ENCODE measurements at regions not wholly inside any gene's neighbourhood (a gene's known extent, or its start where the extent isn't known, plus 50 kb on each side); places are given as distances from the start of the nearest gene placed in this dataset.

DNA sequence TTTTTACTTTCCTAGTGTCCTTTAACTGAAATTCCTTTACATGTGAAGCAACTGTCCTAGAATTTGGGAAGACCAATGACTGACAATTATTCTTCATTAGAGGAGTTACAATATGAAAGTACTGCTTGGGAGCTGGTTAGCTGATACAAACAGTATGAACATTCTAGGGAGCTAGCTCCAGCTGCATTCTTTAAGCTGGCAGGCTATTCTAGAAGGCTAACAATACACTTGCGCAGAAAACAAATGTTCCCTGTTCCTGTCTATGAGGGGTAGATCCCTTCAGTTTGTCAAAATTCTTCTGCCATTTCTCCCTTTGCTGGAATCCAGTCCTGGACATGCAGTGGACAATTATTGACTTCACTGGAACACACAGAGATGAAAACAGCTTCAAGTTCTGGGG, 60.2 kb upstream of the NANOGP8 start:
- no peaks in the 10 kb centered on the region for H3K27me3 Mint-ChIP-seq
- H3K9me3 Mint-ChIP-seq = no peaks in the 10 kb centered on the region
- no peak overlapping the region for H3K4me3 Mint-ChIP-seq
- intact Hi-C loops (cut with micrococcal nuclease) = no loop called here
- no peaks in the 10 kb centered on the region for H3K36me3 Mint-ChIP-seq (ENCODE audit: low read depth)
- H3K27ac Mint-ChIP-seq = no peak overlapping the region
- H3K4me1 Mint-ChIP-seq (ENCODE audit: low read depth) = no peaks in the 10 kb centered on the region

DNA sequence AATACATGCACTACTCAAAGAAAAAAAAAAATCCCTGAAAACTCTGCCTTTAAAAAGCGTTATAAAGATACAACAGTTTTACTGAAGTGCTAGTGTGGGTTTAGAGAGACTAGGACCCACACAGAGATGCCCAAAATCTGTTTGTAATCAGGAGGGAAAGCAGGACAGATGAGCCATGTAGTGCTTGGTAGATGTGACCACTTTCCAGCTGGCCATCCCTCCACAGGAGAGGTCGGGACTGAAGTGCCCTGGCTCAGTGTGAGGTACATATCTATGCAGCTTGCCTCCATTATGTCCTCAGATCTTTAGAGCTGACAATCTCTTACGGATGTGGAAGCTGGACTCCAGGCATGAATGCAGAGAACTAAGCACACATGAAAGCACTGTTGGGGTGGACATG, 57.5 kb upstream of the NANOGP8 start:
- Mint-ChIP-seq H3K36me3 (ENCODE audit: low read depth) (no peaks in the 10 kb centered on the region), H3K4me3 (no peak overlapping the region), H3K27me3 (no peaks in the 10 kb centered on the region), H3K9me3 (no peaks in the 10 kb centered on the region), H3K4me1 (ENCODE audit: low read depth) (no peaks in the 10 kb centered on the region), H3K27ac (no peak overlapping the region)
- intact Hi-C loops (cut with micrococcal nuclease) = no loop called here

DNA sequence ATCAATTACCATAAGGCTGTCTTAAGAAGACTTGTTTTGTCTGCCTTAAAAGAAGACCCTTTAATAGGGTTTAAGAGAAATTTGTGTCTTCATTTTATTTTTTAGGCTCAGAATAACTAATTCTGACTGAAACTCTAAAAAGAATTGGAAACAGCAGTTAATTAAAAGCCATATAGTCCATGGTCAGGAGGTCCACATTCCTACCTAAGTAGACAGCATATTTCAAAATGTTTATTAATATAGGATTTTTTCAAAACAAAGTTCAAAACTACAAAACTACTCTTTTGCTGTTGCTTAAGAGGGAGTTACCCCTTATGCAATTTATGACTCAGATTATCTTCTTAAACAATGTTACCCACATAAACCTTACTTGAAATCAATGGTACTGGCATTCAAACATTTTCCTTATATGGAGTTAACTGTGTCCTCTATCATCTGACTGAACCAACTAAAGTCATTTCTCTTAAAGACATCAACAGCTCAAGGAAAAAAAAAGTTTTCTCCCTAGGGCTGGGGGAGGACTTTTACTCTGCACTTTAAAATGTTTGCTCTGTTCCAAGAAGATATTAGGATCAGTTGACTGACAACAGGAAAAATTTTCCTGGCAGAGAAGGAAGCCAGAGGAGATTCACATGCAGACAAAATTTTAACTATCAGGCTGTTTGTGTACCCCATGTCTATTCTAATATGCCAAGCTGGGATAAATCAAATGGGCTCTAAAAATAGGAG, 56.8 kb upstream of the NANOGP8 start:
- H3K27me3 Mint-ChIP-seq = no peaks in the 10 kb centered on the region
- H3K36me3 Mint-ChIP-seq (ENCODE audit: low read depth) = no peaks in the 10 kb centered on the region
- H3K9me3 Mint-ChIP-seq = no peaks in the 10 kb centered on the region
- H3K27ac Mint-ChIP-seq = no peak overlapping the region
- no peak overlapping the region for H3K4me3 Mint-ChIP-seq
- H3K4me1 Mint-ChIP-seq (ENCODE audit: low read depth) = no peaks in the 10 kb centered on the region
- intact Hi-C loops (cut with micrococcal nuclease) = no loop called here

DNA sequence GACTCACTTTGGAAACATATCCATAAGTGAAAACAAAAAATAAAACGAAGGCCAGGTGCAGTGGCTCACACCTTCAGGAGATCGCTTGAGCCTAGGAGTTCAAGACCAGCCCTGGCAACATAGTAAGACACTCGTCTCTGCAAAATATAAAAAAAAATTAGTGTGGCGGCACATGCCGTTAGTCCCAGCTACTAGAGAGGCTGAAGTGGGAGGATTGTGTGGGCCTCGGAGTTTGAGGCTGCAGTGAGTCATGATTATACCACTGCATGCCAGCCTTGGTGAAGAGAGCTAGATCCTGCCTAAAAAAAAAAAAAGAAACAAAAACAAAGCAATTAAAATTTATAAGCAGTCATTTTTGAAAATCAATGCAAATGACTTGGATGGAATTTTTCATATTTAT, 54.7 kb upstream of the NANOGP8 start:
- intact Hi-C loops (cut with micrococcal nuclease) = no loop called here
- H3K9me3 Mint-ChIP-seq = no peaks in the 10 kb centered on the region
- H3K36me3 Mint-ChIP-seq (ENCODE audit: low read depth) = no peaks in the 10 kb centered on the region
- no peaks in the 10 kb centered on the region for H3K27me3 Mint-ChIP-seq
- H3K27ac Mint-ChIP-seq = no peak overlapping the region
- H3K4me3 Mint-ChIP-seq = no peak overlapping the region
- no peaks in the 10 kb centered on the region for H3K4me1 Mint-ChIP-seq (ENCODE audit: low read depth)

DNA sequence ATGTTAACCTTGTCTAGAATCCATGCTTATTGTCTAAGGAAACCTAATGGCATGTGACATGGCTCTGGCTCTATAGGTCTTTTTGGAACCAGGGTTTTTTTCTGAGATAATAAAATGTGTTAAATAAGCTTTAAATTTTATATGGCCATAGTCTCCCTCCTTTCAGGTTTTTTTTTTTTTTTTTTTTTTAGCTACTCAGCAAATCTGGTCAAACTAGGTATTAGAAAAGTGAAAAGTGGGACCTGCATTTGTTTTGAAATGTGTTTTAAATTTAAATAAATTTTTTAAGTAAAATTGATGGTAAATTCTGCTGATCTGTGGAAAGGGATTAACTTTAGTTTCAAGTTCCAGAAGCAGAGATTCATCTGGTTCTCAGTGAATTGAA, 52.1 kb upstream of the NANOGP8 start:
- intact Hi-C loops (cut with micrococcal nuclease) = no loop called here
- Mint-ChIP-seq H3K9me3 (peaks cover 3% of the 10 kb centered on the region), H3K4me1 (ENCODE audit: low read depth) (no peaks in the 10 kb centered on the region), H3K36me3 (ENCODE audit: low read depth) (no peaks in the 10 kb centered on the region), H3K4me3 (no peak overlapping the region), H3K27me3 (no peaks in the 10 kb centered on the region), H3K27ac (no peak overlapping the region)

DNA sequence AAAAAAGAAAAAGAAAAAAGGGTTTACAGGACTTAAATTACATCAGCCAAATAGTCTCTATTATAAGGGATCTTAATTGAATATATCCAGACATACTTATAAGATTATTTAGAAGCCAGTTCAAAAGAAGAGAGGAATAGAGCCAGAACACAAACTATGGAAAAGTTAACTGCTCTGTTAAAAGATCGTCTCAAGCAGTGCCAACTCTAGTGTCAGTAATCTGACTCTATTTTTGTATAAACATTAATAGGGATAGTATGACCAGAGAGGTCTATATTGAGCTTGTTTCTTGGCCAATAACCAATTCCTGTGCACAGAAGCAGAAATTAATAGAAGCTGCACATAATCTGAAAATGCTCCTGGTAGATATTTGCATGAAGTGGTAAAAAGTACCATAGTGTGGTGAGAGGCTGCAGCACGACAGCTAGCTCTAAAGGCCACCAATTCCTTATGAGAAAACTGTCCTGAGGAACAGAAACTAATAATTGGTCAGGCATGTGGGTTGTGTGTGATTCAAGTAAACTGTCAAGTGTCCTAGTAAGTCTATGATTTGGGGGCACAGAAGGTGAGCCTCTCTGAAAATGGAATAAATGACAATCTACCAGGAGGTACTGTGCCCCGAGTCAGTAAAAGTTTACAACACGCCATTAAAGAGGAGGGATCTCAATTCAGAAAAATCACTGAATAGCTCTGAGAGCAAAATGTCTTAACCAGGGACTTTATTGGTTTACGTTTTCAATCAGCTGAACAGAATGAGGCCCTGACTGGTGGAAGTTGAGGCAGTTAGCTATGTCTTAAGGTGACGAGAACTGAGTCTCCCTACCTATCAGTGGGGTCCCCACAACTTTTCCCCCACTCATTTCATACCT, 51.5 kb upstream of the NANOGP8 start:
- no peaks in the 10 kb centered on the region for H3K4me1 Mint-ChIP-seq (ENCODE audit: low read depth)
- no peaks in the 10 kb centered on the region for H3K27me3 Mint-ChIP-seq
- H3K36me3 Mint-ChIP-seq (ENCODE audit: low read depth) = no peaks in the 10 kb centered on the region
- H3K27ac Mint-ChIP-seq = no peak overlapping the region
- intact Hi-C loops (cut with micrococcal nuclease) = no loop called here
- no peak overlapping the region for H3K4me3 Mint-ChIP-seq
- peaks cover 9% of the 10 kb centered on the region for H3K9me3 Mint-ChIP-seq

Data from dendritic cell treated with granulocyte-macrophage colony-stimulating factor and Interleukin-4, amounts not matched to agents 40 ng/mL and 50 ng/mL, for 4 days (primary cell).